Fibroblast of the aortic adventitia (primary cell): ENCODE measurements at regions not wholly inside any gene's neighbourhood (a gene's known extent, or its start where the extent isn't known, plus 50 kb on each side); places are given as distances from the start of the nearest gene placed in this dataset.

ENCODE experiments used
- DNase-seq: peaks from one replicate; pipeline ENCODE4 v3.0.0-alpha.2; 2010; ENCODE audit warnings: low read depth
- H3K4me3 ChIP-seq: 2 replicates; pipeline ENCODE4 v1.5.1; 2011; ENCODE audit warnings: low read depth, mild to moderate bottlenecking, control low read depth, low read length, moderate library complexity
- CTCF ChIP-seq: IDR thresholded peaks from 2 replicates; pipeline ENCODE4 v1.5.1; 2011; ENCODE audit warnings: mild to moderate bottlenecking, low read length, control low read depth, inconsistent platforms; ENCODE audit not compliant: insufficient read depth

DNA sequence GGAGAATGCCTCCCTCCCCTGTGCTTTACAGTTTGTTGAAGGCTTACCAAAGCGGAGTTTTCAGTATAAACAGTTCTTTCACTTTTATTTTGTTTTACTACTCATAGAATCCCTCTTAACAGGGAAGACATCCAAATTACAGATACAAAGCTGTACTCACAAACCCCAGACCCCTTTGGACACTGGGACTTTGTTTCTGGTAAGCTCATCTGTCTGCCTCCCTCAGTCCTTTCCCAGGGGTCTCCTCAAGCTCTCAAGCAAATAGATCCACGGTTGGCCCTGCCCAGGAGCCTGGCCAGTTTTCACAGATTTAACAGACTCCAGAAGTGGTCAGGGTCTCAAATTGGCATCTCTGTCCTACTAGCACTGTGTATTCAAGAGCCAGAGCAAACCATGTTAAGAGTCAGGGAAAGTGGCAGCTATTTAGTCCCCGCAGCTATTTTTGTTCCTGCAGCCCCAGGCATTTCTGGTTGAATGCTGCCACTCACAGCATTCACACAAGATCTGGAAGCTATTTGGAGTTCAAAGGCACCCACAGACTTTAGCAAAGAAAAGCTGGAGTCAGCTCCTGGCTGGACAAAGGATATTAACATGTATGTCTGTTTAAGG is 54.2 kb downstream of the TMEM100 start:
- no peak for DNase-seq
- no peak overlapping the region for H3K4me3 ChIP-seq
- no peak for TF ChIP-seq CTCF

DNA sequence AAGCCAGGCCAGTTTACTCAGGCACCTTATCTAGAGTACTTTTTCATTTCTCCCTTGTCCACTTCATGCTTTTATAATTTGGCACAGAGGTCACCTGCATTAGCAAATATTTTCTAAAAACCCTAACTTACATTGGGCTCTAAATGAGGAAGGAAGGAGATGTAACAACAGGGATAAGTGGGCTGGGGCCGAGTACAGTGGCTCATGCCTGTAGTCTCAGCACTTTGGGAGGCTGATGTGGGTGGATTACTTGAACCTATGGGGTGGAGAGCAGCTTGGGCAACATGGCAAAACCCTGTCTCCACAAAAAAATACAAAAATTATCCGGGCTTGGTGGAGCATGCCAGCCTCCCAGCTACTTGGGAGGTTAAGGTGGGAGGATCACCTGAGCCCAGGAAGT is 55.9 kb downstream of the TMEM100 start:
- H3K4me3 ChIP-seq: no peak overlapping the region
- no peak for TF ChIP-seq CTCF
- DNase-seq: no peak

DNA sequence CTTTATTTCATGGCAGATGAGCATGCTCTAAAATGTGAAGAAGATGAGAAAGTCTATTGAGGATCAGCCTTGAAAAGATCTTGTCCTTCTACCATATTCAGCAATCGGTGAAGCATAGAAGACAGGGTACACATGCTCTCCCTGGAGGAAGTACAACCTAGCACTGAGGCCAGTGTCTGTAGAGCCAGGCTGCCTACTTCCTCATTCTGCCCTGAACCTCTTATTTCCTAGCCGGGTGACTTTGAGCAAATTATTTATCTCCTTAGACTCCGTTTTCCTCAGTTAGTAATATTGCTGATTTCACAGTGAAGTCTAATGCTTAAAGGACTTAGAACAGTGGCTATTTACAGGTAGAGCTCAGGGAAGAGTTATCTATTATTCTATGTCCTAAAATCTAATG is 58.4 kb downstream of the TMEM100 start:
- H3K4me3 ChIP-seq: no peak overlapping the region
- DNase-seq: no peak
- no peak for TF ChIP-seq CTCF

- no peak overlapping the region for H3K4me3 ChIP-seq
- no peak for TF ChIP-seq CTCF
- no peak for DNase-seq
These were observed 59.3 kb downstream of the TMEM100 start for GRCh38 chr17:55663400-55663799.

DNA sequence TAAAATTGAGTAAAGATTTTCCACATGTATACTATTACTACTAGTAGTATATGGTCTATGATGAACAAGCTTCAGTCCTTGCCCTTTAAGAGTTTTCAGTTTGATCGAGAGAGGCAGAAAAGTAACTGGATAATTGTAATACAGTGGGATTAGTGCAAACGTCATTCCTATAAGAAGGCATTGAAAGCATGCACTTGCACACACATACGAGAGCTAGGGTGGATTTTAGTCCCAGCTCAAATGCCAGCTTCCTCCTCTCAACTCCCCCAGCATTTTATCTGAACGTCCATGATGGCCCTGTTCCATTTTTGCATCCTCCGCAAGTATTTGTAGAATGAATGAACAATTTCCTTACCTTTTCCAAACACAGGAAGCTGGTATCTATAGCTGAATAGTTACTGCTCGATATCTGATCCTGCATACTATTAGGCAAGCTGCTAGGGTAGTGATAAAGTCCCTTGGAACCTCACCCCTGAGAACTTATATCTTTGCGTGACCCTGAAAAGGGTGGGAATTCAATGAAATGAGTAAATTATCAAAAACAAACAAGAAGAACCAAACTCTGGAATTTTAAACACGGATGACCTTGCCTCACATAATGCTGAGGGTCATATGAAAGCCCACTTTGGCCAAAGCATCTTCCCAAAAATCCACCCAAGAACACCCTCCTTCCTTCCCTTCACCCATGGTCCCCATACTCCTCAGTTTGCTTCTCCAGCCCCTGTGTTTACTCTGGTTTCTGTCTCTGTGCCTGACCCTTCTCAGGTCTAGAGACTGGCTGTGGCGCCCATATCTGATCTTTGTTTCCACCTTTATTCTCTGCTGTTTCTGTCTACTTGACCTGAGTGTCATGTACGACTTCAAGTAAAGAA is 60.5 kb downstream of the TMEM100 start:
- TF ChIP-seq CTCF: no peak
- no peak overlapping the region for H3K4me3 ChIP-seq
- no peak for DNase-seq

DNA sequence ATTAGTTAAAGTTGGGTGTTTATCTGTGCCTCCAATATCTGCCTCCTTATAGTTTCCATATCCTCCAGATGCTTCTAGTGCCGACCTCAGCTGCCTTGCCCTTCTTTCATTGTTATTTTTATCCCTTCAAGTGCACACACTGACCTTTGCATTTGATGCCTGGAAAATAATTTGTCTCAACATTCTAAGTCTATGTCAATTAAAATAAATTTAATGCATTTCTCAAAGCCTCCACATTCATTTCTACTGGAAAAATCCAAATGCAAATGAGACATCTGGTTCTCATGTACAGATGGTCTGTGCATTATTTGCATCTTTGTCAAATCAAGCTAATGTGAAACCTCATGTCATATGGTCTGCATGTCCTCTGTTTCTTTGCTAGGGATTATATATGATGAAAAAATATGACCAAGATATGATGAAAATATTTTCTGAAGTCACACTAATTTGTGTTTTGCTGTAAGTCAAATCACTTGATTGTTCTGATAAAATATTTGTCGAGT is 61.4 kb downstream of the TMEM100 start:
- no peak for DNase-seq
- no peak overlapping the region for H3K4me3 ChIP-seq
- no peak for TF ChIP-seq CTCF
